GM12801 (cell line): ENCODE measurements at regions not wholly inside any gene's neighbourhood (a gene's known extent, or its start where the extent isn't known, plus 50 kb on each side); places are given as distances from the start of the nearest gene placed in this dataset.

ENCODE experiments used
- CTCF ChIP-seq: IDR thresholded peaks from one replicate; pipeline ENCODE4 v1.5.1; 2011; ENCODE audit warnings: control low read depth; ENCODE audit not compliant: insufficient read length; ENCODE audit errors: extremely low read depth

- no peak for TF ChIP-seq CTCF
Measured at GRCh38 chr18:71837547-71837946, 706.6 kb downstream of the CBLN2 start.

- TF ChIP-seq CTCF, result no peak
Measured at GRCh38 chr18:71832946-71833617, 711.1 kb downstream of the CBLN2 start.

- TF ChIP-seq CTCF, result no peak
Measured at GRCh38 chr18:71831039-71831438, 713.1 kb downstream of the CBLN2 start.

- TF ChIP-seq CTCF, result no peak
Measured at GRCh38 chr18:71827301-71827700, 716.8 kb downstream of the CBLN2 start.

GRCh38 chr18:71815305-71815704 lies 728.8 kb downstream of the CBLN2 start:
- no peak for TF ChIP-seq CTCF

GRCh38 chr18:71809711-71810110 lies 734.4 kb downstream of the CBLN2 start:
- TF ChIP-seq CTCF, result no peak

GRCh38 chr18:71808616-71809015 lies 735.5 kb downstream of the CBLN2 start:
- TF ChIP-seq CTCF, result no peak
